GM23338 (cell line): ENCODE measurements at regions not wholly inside any gene's neighbourhood (a gene's known extent, or its start where the extent isn't known, plus 50 kb on each side); places are given as distances from the start of the nearest gene placed in this dataset.

ENCODE experiments used
- ATAC-seq: fragments of 200-7000 bp; cut with Tn5 transposase; 3 replicates; pipeline ENCODE4 v1.9.1; 2020
- DNase-seq: peaks from one replicate; pipeline ENCODE4 v3.0.0-alpha.2; 2015; ENCODE audit warnings: low spot score
- H2AFZ ChIP-seq: fragments of 200-600 bp; sonication (generic); 2 replicates; pipeline ENCODE4 v1.8.0; 2016; ENCODE audit warnings: antibody characterized with exemption, mild to moderate bottlenecking, moderate library complexity
- H3F3A ChIP-seq: fragments of 200-600 bp; sonication (generic); replicated peaks from 2 replicates; pipeline ENCODE4 v1.8.0; 2017; ENCODE audit warnings: antibody characterized with exemption, mixed run types, low read depth
- H3K27ac ChIP-seq: fragments of 200-600 bp; sonication (generic); 2 replicates; pipeline ENCODE4 v1.6.1; 2016; ENCODE audit warnings: low read depth
- H3K27me3 ChIP-seq: fragments of 200-600 bp; sonication (generic); 2 replicates; pipeline ENCODE4 v1.8.0; 2016; ENCODE audit warnings: mild to moderate bottlenecking, mixed run types, moderate library complexity; ENCODE audit not compliant: insufficient read depth
- H3K36me3 ChIP-seq: fragments of 200-600 bp; sonication (generic); 2 replicates; pipeline ENCODE4 v1.8.0; 2016; ENCODE audit warnings: mild to moderate bottlenecking; ENCODE audit not compliant: insufficient read depth
- H3K4me1 ChIP-seq: fragments of 200-600 bp; sonication (generic); 2 replicates; pipeline ENCODE4 v1.8.0; 2016; ENCODE audit warnings: mild to moderate bottlenecking, moderate library complexity; ENCODE audit not compliant: insufficient read depth
- H3K4me2 ChIP-seq: fragments of 200-600 bp; sonication (generic); 2 replicates; pipeline ENCODE4 v1.7.1; 2017; ENCODE audit warnings: mixed run types
- H3K4me3 ChIP-seq: fragments of 200-600 bp; sonication (generic); 2 replicates; pipeline ENCODE4 v1.6.1; 2016; ENCODE audit warnings: mixed run types
- H3K79me2 ChIP-seq: fragments of 200-600 bp; sonication (generic); replicated peaks from 2 replicates; pipeline ENCODE4 v1.8.0; 2017; ENCODE audit warnings: mild to moderate bottlenecking; ENCODE audit not compliant: insufficient read depth
- H3K9me2 ChIP-seq: fragments of 200-600 bp; sonication (generic); 2 replicates; pipeline ENCODE4 v1.8.0; 2017; ENCODE audit not compliant: insufficient read depth
- H4K20me1 ChIP-seq: fragments of 200-600 bp; sonication (generic); replicated peaks from 2 replicates; pipeline ENCODE4 v1.8.0; 2017; ENCODE audit warnings: mild to moderate bottlenecking; ENCODE audit not compliant: insufficient read depth
- H3K27ac Mint-ChIP-seq: 2 replicates; pipeline ENCODE4 v1.8.0; 2020; ENCODE audit warnings: inconsistent platforms, mild to moderate bottlenecking, moderate library complexity, mixed read lengths
- H3K27me3 Mint-ChIP-seq: 3 replicates; pipeline ENCODE4 v1.8.0; 2022; ENCODE audit warnings: low read depth, mild to moderate bottlenecking, moderate library complexity, mixed read lengths, inconsistent platforms; ENCODE audit not compliant: insufficient read depth, poor library complexity
- H3K36me3 Mint-ChIP-seq: 3 replicates; pipeline ENCODE4 v1.8.0; 2021; ENCODE audit warnings: low read depth, mild to moderate bottlenecking, inconsistent platforms, moderate library complexity, mixed read lengths
- H3K4me1 Mint-ChIP-seq: 3 replicates; pipeline ENCODE4 v1.8.0; 2020; ENCODE audit warnings: mild to moderate bottlenecking, inconsistent platforms, mixed read lengths
- H3K4me3 Mint-ChIP-seq: 3 replicates; pipeline ENCODE4 v1.8.0; 2021; ENCODE audit warnings: moderate library complexity, mild to moderate bottlenecking, inconsistent platforms, mixed read lengths
- H3K9me3 Mint-ChIP-seq: 3 replicates; pipeline ENCODE4 v1.8.0; 2020; ENCODE audit warnings: moderate library complexity, mild to moderate bottlenecking, inconsistent platforms, mixed read lengths
- CREB1 ChIP-seq: fragments of 250-450 bp; sonication (Bioruptor Pico); IDR thresholded peaks from 2 replicates; pipeline ENCODE4 v1.5.0; 2020; ENCODE audit warnings: low read depth, mild to moderate bottlenecking, moderate library complexity
- EZH2 ChIP-seq: fragments of 200-600 bp; sonication (generic); IDR thresholded peaks from one replicate; pipeline ENCODE4 v1.8.0; 2017; ENCODE audit warnings: antibody characterized with exemption, mild to moderate bottlenecking, low read depth; ENCODE audit not compliant: unreplicated experiment
- EZH2phosphoT487 ChIP-seq: fragments of 200-600 bp; sonication (generic); IDR thresholded peaks from one replicate; pipeline ENCODE4 v1.8.1; 2018; ENCODE audit warnings: antibody characterized with exemption; ENCODE audit not compliant: unreplicated experiment
- JUNB ChIP-seq: IDR thresholded peaks from one replicate; pipeline ENCODE4 v1.6.1; 2016; ENCODE audit warnings: antibody characterized with exemption; ENCODE audit not compliant: unreplicated experiment
- STAT1 ChIP-seq: IDR thresholded peaks from one replicate; pipeline ENCODE4 v1.6.1; 2016; ENCODE audit warnings: antibody characterized with exemption; ENCODE audit not compliant: unreplicated experiment
- ZNF114 ChIP-seq: fragments of 250-450 bp; sonication (Bioruptor Pico); IDR thresholded peaks from 2 replicates; pipeline ENCODE4 v1.5.0; 2020; ENCODE audit warnings: mild to moderate bottlenecking, moderate library complexity
- TF ChIP-seq, protein P1 (sequence below), 2 experiments: fragments of 200-600 bp in 1 of 2; sonication (generic) in 1 of 2; conservative IDR thresholded peaks; 2 replicates each; pipeline versions ENCODE4 v1.5.1 to v1.6.1; 2016 to 2017; ENCODE audit warnings: antibody characterized with exemption in 2 of 2, low read depth in 2 of 2, mild to moderate bottlenecking in 2 of 2, moderate library complexity in 1 of 2

DNA sequence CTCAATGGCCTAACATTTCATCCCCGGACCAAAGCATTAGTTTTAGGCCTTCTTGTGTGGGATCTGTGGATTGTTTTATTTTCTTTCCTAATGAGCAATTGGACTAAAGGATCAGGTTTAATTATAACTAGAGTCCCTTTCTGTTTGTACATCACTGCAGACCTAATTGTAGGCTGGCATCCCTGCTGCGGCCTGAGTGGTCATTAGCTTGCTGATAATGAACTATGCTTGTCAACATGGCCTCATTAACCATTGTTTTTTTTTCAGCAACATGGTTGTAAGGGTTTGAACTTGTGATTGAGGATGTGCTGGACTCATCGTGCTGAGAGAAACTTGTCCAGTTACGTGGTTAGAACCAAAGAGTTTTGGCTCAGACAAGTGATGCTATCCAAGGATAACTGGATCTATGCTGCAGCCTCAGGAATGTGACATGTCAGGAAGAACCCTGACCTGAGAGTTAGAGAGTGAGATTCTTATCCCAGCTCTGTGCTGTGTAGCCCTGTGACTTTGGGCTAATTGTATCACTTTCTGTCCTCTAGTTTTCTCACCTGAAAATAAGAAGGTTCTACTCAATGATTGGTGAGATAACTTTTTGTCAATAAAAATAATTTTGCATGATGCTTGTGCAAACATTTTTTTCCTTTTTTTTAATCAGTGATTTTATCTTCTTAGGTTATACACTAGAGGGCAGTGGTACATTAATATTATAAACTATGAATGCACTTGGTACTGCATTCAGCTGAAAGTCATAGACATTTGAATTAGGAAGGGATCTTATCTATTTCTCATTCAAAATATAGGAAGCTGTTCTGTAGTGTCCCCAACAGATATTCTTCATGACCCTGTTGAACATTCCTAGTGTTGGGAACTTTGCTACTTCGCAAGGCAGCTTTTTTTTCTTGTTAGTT lies 140.9 kb downstream of the RNF144B start:
- Histone ChIP-seq H3K27ac (no peak overlapping the region), H3K36me3 (no peaks in the 10 kb centered on the region), H4K20me1 (no peaks in the 10 kb centered on the region), H3K4me3 (no peak overlapping the region), H3F3A (no peaks in the 10 kb centered on the region), H3K9me2 (no peaks in the 10 kb centered on the region), H2AFZ (no peak overlapping the region), H3K4me1 (peaks cover 14% of the 10 kb centered on the region), H3K79me2 (no peaks in the 10 kb centered on the region), H3K27me3 (no peaks in the 10 kb centered on the region), H3K4me2 (peak overlapping the region; percentile 28; the same call in 1 of the 2 replicates)
- Mint-ChIP-seq H3K36me3 (no peaks in the 10 kb centered on the region), H3K27me3 (no peaks in the 10 kb centered on the region), H3K27ac (no peak overlapping the region), H3K4me1 (peaks cover 13% of the 10 kb centered on the region; the same call in 2 of the 3 replicates), H3K9me3 (no peaks in the 10 kb centered on the region; the same call in 2 of the 3 replicates), H3K4me3 (no peak overlapping the region)
- peak; percentile 36 for DNase-seq
- ATAC-seq, result peak; percentile 69
- TF ChIP-seq, protein P1, sequence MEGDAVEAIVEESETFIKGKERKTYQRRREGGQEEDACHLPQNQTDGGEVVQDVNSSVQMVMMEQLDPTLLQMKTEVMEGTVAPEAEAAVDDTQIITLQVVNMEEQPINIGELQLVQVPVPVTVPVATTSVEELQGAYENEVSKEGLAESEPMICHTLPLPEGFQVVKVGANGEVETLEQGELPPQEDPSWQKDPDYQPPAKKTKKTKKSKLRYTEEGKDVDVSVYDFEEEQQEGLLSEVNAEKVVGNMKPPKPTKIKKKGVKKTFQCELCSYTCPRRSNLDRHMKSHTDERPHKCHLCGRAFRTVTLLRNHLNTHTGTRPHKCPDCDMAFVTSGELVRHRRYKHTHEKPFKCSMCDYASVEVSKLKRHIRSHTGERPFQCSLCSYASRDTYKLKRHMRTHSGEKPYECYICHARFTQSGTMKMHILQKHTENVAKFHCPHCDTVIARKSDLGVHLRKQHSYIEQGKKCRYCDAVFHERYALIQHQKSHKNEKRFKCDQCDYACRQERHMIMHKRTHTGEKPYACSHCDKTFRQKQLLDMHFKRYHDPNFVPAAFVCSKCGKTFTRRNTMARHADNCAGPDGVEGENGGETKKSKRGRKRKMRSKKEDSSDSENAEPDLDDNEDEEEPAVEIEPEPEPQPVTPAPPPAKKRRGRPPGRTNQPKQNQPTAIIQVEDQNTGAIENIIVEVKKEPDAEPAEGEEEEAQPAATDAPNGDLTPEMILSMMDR (conservative IDR thresholded peaks at IDR 0.05; ENCODE audit: low read depth in 2 of 2), result peak in 1 of 2 experiments; percentile 56; a peak in 3 of 4 replicates
- no peak for TF ChIP-seq JUNB

DNA sequence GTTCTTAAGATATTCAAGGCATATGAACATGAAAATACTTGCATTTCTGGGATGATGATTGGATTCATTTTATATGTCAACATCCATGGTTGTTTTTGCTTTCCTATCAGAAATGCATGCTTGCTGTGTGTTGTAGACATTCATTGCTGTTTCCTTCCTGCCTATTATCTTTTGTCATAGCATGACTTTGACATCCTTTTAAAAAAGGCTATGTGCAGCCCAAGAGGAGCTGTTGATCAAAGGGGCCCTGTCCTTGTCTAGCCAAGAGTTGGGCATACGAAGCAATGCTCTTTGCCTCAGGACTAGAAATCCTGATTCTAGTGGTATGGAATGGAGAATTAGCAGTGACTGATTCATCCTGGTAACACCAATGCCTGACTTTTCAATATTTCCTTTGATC lies 143.1 kb downstream of the RNF144B start:
- Histone ChIP-seq H3K79me2 (no peaks in the 10 kb centered on the region), H3K36me3 (no peaks in the 10 kb centered on the region), H2AFZ (no peak overlapping the region), H3F3A (no peaks in the 10 kb centered on the region), H3K4me3 (no peak overlapping the region), H3K4me2 (no peak overlapping the region), H3K9me2 (0 out of 2 replicates have a peak, but pooled peaks cover 3% of the 10 kb centered on the region), H3K4me1 (peaks cover 22% of the 10 kb centered on the region), H4K20me1 (no peaks in the 10 kb centered on the region), H3K27me3 (no peaks in the 10 kb centered on the region), H3K27ac (no peak overlapping the region)
- Mint-ChIP-seq H3K27me3 (no peaks in the 10 kb centered on the region), H3K27ac (no peak overlapping the region), H3K4me3 (no peak overlapping the region), H3K9me3 (no peaks in the 10 kb centered on the region; the same call in 2 of the 3 replicates), H3K36me3 (no peaks in the 10 kb centered on the region), H3K4me1 (peaks cover 18% of the 10 kb centered on the region; the same call in 2 of the 3 replicates)
- ATAC-seq (no peak), DNase-seq (no peak)
- TF ChIP-seq ZNF114 (CRISPR knock-in tag) (no peak), EZH2 (no peak), EZH2phosphoT487 (no peak), CREB1 (no peak), STAT1 (no peak)
- TF ChIP-seq, protein P1 (conservative IDR thresholded peaks at IDR 0.05; ENCODE audit: low read depth in 2 of 2), result no peak
